BE2C (cell line): ENCODE measurements at regions not wholly inside any gene's neighbourhood (a gene's known extent, or its start where the extent isn't known, plus 50 kb on each side); places are given as distances from the start of the nearest gene placed in this dataset.
"Not testable (repeated sequence)": the region's sequence is repeated elsewhere in the genome, so short reads cannot be mapped to it uniquely, and the experiment has no call there.

Experiments
- DNase-seq: peaks from one replicate; pipeline ENCODE4 v3.0.0-alpha.2; 2020
- H3K27me3 ChIP-seq: fragments of 250-450 bp; sonication (Bioruptor Pico); 2 replicates; pipeline ENCODE4 v1.5.1; 2020; ENCODE audit warnings: mild to moderate bottlenecking
- H3K36me3 ChIP-seq: fragments of 250-450 bp; sonication (Bioruptor Pico); 2 replicates; pipeline ENCODE4 v1.5.1; 2020; ENCODE audit warnings: mild to moderate bottlenecking
- H3K4me1 ChIP-seq: fragments of 250-450 bp; sonication (Bioruptor Pico); 2 replicates; pipeline ENCODE4 v1.5.1; 2020
- H3K4me3 ChIP-seq: 2 replicates; pipeline ENCODE4 v1.5.1; 2011; ENCODE audit warnings: low read depth, low read length
- H3K9me3 ChIP-seq: fragments of 250-450 bp; sonication (Bioruptor Pico); 2 replicates; pipeline ENCODE4 v1.5.1; 2020
- TF ChIP-seq, protein P1 (sequence below): IDR thresholded peaks from 2 replicates; pipeline ENCODE4 v1.5.1; 2012; ENCODE audit warnings: mild to moderate bottlenecking, low read depth, low read length

DNA sequence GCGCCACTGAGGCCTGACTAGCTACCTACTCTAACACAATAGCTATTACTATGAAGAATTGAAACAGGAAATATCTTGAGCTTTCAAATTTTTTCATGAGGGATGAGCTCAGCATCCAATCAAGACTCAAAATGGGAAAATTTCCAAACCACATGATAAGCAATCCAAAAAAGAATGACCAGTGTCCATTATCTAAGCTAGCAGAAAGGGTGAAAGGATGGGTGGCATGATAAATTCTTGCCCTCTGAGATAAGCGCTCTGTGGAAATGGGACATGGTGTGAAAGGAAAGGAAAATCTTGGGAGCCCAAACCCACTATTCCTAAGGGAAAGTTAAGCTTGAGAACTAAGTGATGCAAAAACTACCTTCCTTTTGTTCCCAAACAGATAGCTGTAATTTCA is 170.2 kb upstream of the NREP start:
- DNase-seq: no peak
- H3K36me3 ChIP-seq: no peaks in the 10 kb centered on the region
- TF ChIP-seq, protein P1, sequence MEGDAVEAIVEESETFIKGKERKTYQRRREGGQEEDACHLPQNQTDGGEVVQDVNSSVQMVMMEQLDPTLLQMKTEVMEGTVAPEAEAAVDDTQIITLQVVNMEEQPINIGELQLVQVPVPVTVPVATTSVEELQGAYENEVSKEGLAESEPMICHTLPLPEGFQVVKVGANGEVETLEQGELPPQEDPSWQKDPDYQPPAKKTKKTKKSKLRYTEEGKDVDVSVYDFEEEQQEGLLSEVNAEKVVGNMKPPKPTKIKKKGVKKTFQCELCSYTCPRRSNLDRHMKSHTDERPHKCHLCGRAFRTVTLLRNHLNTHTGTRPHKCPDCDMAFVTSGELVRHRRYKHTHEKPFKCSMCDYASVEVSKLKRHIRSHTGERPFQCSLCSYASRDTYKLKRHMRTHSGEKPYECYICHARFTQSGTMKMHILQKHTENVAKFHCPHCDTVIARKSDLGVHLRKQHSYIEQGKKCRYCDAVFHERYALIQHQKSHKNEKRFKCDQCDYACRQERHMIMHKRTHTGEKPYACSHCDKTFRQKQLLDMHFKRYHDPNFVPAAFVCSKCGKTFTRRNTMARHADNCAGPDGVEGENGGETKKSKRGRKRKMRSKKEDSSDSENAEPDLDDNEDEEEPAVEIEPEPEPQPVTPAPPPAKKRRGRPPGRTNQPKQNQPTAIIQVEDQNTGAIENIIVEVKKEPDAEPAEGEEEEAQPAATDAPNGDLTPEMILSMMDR: no peak
- no peaks in the 10 kb centered on the region for H3K9me3 ChIP-seq
- no peaks in the 10 kb centered on the region for H3K27me3 ChIP-seq
- no peaks in the 10 kb centered on the region for H3K4me1 ChIP-seq
- H3K4me3 ChIP-seq: no peak overlapping the region

DNA sequence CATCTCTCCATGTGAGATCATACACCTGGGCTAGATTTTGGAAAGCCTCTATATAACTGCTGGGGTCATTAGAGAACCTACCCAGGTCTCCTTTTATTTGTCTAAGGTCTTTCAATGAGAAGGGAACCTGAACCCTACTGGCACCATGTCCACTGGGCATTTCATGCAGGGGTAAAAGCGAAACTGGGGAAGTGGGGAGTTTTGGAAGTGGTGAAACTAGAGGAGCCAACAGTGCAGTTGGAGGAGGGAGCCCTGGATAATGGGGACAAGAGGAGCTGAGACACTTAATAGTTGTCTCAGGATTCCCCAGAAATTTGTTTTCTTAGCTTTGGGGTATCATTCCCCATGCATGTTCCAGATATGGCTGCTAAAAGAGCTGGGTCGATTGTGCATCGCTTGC is 169.0 kb upstream of the NREP start:
- Histone ChIP-seq H3K4me3 (no peak overlapping the region), H3K4me1 (no peaks in the 10 kb centered on the region), H3K27me3 (no peaks in the 10 kb centered on the region), H3K9me3 (no peaks in the 10 kb centered on the region), H3K36me3 (no peaks in the 10 kb centered on the region)
- TF ChIP-seq, protein P1: no peak
- no peak for DNase-seq

DNA sequence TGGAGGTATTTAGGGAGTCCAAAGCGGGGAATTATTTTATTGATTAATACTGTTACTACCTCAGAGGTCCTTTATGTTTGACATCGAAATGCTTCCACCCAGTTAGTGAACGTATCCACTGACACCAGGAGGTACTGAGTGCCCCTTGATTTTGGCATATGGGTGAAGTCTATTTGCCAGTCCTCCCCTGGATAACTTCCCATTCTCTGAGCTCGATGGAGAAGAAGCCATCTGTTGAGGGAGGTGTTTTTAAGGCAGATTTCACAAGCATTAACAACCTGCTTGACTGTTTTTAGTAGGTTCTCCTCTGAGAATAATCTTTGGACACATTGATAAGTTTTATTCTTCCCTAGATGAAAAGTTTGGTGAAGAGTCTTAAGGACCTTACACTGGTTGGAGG is 165.3 kb upstream of the NREP start:
- no peaks in the 10 kb centered on the region for H3K36me3 ChIP-seq
- no peaks in the 10 kb centered on the region for H3K27me3 ChIP-seq
- no peaks in the 10 kb centered on the region for H3K9me3 ChIP-seq
- H3K4me1 ChIP-seq: no peaks in the 10 kb centered on the region
- TF ChIP-seq, protein P1: no peak
- DNase-seq: no peak
- no peak overlapping the region for H3K4me3 ChIP-seq

DNA sequence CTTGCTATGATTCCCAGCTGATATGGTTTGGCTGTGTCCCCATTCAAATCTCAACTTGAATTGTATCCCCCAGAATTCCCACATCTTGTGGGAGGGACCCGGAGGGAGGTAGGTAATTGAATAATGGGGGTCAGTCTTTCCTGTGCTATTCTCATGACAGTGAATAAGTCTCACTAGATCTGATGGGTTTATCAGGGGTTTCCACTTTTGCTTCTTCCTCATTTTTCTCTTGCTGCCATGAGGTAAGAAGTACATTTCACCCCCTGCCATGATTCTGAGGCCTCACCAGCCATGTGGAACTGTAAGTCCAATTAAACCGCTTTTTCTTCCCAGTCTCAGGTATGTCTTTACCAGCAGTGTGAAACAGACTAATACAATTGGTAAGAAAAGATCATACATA is 164.7 kb upstream of the NREP start:
- H3K9me3 ChIP-seq, H3K4me1 ChIP-seq, DNase-seq, H3K4me3 ChIP-seq, H3K36me3 ChIP-seq, H3K27me3 ChIP-seq: not testable (repeated sequence)

DNA sequence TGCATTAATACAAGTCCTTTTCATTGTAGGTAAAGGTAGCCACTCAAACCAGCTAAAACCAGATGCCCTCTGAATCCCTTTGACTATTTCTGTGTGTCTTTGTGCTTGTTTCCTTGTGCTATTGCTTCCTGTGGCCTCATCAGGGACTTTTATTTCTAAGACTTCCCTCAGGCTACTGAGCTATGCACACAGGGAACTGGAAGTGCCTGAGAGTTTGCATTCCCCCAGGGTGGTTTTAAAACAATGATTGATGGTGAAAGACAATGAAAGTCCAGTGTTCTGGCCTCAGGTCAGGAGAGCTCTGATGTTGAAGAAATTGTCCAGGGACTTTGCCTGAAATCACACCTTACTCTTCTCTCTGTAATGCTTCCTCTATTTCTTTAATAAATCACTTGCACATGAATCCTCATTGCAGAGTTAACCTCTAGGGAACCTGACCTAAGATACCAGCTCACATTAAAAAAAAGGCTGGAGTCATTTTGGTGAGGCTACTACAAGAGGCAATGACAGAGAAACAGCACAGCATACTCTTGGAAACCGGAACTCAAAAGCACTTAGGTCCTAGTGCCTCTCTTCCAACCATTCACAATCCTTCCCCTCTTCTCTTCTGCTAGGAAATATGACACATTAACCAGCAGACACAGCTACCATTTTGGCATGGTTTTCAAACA is 158.1 kb upstream of the NREP start:
- Histone ChIP-seq H3K4me1 (no peaks in the 10 kb centered on the region), H3K4me3 (no peak overlapping the region), H3K36me3 (no peaks in the 10 kb centered on the region), H3K27me3 (no peaks in the 10 kb centered on the region), H3K9me3 (no peaks in the 10 kb centered on the region)
- TF ChIP-seq, protein P1: no peak
- no peak for DNase-seq

DNA sequence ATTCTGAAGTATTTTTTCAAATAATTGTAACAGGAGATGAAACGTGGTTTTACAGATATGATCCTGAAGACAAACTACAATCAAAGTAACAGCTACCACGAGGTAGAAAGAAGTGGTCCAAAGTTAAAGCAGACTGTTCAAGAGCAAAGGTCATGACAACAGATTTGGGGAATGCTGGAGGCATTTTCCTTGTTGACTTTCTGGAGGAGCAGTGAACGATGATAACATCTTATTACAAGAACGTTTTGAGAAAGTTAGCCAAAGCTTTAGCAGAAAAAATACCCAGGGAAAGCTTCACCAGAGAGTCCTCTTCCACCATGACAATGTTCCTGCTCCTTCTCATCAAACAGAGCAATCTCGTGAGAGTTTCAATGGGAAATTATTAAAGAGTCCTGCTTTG is 145.4 kb upstream of the NREP start:
- no peak overlapping the region for H3K4me3 ChIP-seq
- H3K36me3 ChIP-seq: no peaks in the 10 kb centered on the region
- TF ChIP-seq, protein P1: no peak
- H3K9me3 ChIP-seq: no peaks in the 10 kb centered on the region
- no peaks in the 10 kb centered on the region for H3K27me3 ChIP-seq
- H3K4me1 ChIP-seq: no peaks in the 10 kb centered on the region; the same call in 1 of the 2 replicates
- no peak for DNase-seq
